ENCODE measurements at regions not wholly inside any gene's neighbourhood (a gene's known extent, or its start where the extent isn't known, plus 50 kb on each side); places are given as distances from the start of the nearest gene placed in this dataset.

GRCh38 chr18:28880856-28881255 lies 703.9 kb upstream of the CDH2 start:
- no peak for DNase-seq

- no peak for DNase-seq
Observed at GRCh38 chr18:28875059-28875458, 698.1 kb upstream of the CDH2 start.

GRCh38 chr18:28863396-28863795 lies 686.5 kb upstream of the CDH2 start:
- no peak for DNase-seq

- no peak for DNase-seq
Observed at GRCh38 chr18:28858248-28858647, 681.3 kb upstream of the CDH2 start.

GRCh38 chr18:28855989-28856388 lies 679.1 kb upstream of the CDH2 start:
- DNase-seq: no peak

GRCh38 chr18:28855524-28855923 lies 678.6 kb upstream of the CDH2 start:
- no peak for DNase-seq

- no peak for DNase-seq
Observed at GRCh38 chr18:28854964-28855363, 678.0 kb upstream of the CDH2 start.

GRCh38 chr18:28846958-28847357 lies 670.0 kb upstream of the CDH2 start:
- DNase-seq: no peak

- DNase-seq: no peak
Observed at GRCh38 chr18:28837100-28837499, 660.2 kb upstream of the CDH2 start.

- no peak for DNase-seq
Observed at GRCh38 chr18:28834889-28835288, 658.0 kb upstream of the CDH2 start.

GRCh38 chr18:28831908-28832307 lies 655.0 kb upstream of the CDH2 start:
- no peak for DNase-seq

GRCh38 chr18:28831476-28831875 lies 654.5 kb upstream of the CDH2 start:
- no peak for DNase-seq

- DNase-seq: no peak
Observed at GRCh38 chr18:28826107-28826506, 649.2 kb upstream of the CDH2 start.

GRCh38 chr18:28824183-28824574 lies 647.2 kb upstream of the CDH2 start:
- DNase-seq: no peak

GRCh38 chr18:28823506-28824182 lies 646.7 kb upstream of the CDH2 start:
- DNase-seq: no peak

- DNase-seq: no peak
Observed at GRCh38 chr18:28820353-28820752, 643.4 kb upstream of the CDH2 start.

- no peak for DNase-seq
Observed at GRCh38 chr18:28816155-28816554, 639.2 kb upstream of the CDH2 start.

GRCh38 chr18:28814365-28814764 lies 637.4 kb upstream of the CDH2 start:
- DNase-seq: no peak

- DNase-seq: no peak
Observed at GRCh38 chr18:28808373-28808772, 631.4 kb upstream of the CDH2 start.

GRCh38 chr18:28805491-28805890 lies 628.6 kb upstream of the CDH2 start:
- no peak for DNase-seq

- no peak for DNase-seq
Observed at GRCh38 chr18:28804512-28805202, 627.7 kb upstream of the CDH2 start.

- DNase-seq: no peak
Observed at GRCh38 chr18:28802546-28802945, 625.6 kb upstream of the CDH2 start.

GRCh38 chr18:28801876-28802275 lies 624.9 kb upstream of the CDH2 start:
- no peak for DNase-seq

GRCh38 chr18:28794459-28795245 lies 617.7 kb upstream of the CDH2 start:
- DNase-seq: no peak
